GM18505 (cell line): ENCODE measurements at regions not wholly inside any gene's neighbourhood (a gene's known extent, or its start where the extent isn't known, plus 50 kb on each side); places are given as distances from the start of the nearest gene placed in this dataset.

ENCODE experiments used
- ATAC-seq: cut with Tn5 transposase; IDR thresholded peaks from one replicate; pipeline ENCODE4 v1.9.1; 2021; ENCODE audit not compliant: unreplicated experiment
- POLR2A ChIP-seq: IDR thresholded peaks from 4 replicates; pipeline ENCODE4 v1.6.1; 2011; ENCODE audit warnings: borderline replicate concordance; ENCODE audit not compliant: insufficient read depth, insufficient read length; ENCODE audit errors: extremely low read depth

- no peak for ATAC-seq
- TF ChIP-seq POLR2A = no peak
Observed at GRCh38 chr10:30518907-30519306, 84.9 kb downstream of the MAP3K8 start.
